GM21737 (cell line): ENCODE measurements at regions not wholly inside any gene's neighbourhood (a gene's known extent, or its start where the extent isn't known, plus 50 kb on each side); places are given as distances from the start of the nearest gene placed in this dataset.
"Not testable (repeated sequence)": the region's sequence is repeated elsewhere in the genome, so short reads cannot be mapped to it uniquely, and the experiment has no call there.

Experiments
- ATAC-seq: cut with Tn5 transposase; IDR thresholded peaks from one replicate; pipeline ENCODE4 v1.9.1; 2021; ENCODE audit warnings: mild to moderate bottlenecking, moderate library complexity; ENCODE audit not compliant: unreplicated experiment

- no peak for ATAC-seq
Observed at GRCh38 chr4:15333692-15334633, 93.9 kb upstream of the C1QTNF7 start.

- no peak for ATAC-seq
Observed at GRCh38 chr4:15336410-15337167, 91.2 kb upstream of the C1QTNF7 start.

GRCh38 chr4:15337168-15337657 is 90.6 kb upstream of the C1QTNF7 start:
- not testable (repeated sequence) for ATAC-seq

GRCh38 chr4:15339737-15340136 is 88.1 kb upstream of the C1QTNF7 start:
- no peak for ATAC-seq

GRCh38 chr4:15340332-15340731 is 87.5 kb upstream of the C1QTNF7 start:
- no peak for ATAC-seq

GRCh38 chr4:15340902-15341732 is 86.7 kb upstream of the C1QTNF7 start:
- no peak for ATAC-seq

GRCh38 chr4:15341733-15342300 is 86.0 kb upstream of the C1QTNF7 start:
- ATAC-seq, result no peak

- ATAC-seq, result no peak
Observed at GRCh38 chr4:15343000-15343399, 84.8 kb upstream of the C1QTNF7 start.

- no peak for ATAC-seq
Observed at GRCh38 chr4:15343581-15343980, 84.3 kb upstream of the C1QTNF7 start.

GRCh38 chr4:15344041-15344440 is 83.8 kb upstream of the C1QTNF7 start:
- no peak for ATAC-seq

- ATAC-seq, result no peak
Observed at GRCh38 chr4:15345134-15345533, 82.7 kb upstream of the C1QTNF7 start.

GRCh38 chr4:15348236-15348635 is 79.6 kb upstream of the C1QTNF7 start:
- no peak for ATAC-seq

GRCh38 chr4:15348695-15349094 is 79.1 kb upstream of the C1QTNF7 start:
- ATAC-seq, result no peak

GRCh38 chr4:15349531-15349935 is 78.3 kb upstream of the C1QTNF7 start:
- ATAC-seq, result no peak

- no peak for ATAC-seq
Observed at GRCh38 chr4:15349965-15350364, 77.9 kb upstream of the C1QTNF7 start.

- no peak for ATAC-seq
Observed at GRCh38 chr4:15352524-15352923, 75.3 kb upstream of the C1QTNF7 start.

GRCh38 chr4:15353207-15353606 is 74.6 kb upstream of the C1QTNF7 start:
- no peak for ATAC-seq

GRCh38 chr4:15354371-15355297 is 73.2 kb upstream of the C1QTNF7 start:
- no peak for ATAC-seq

GRCh38 chr4:15361529-15361928 is 66.3 kb upstream of the C1QTNF7 start:
- no peak for ATAC-seq
